DMS153 (cell line): ENCODE measurements at regions not wholly inside any gene's neighbourhood (a gene's known extent, or its start where the extent isn't known, plus 50 kb on each side); places are given as distances from the start of the nearest gene placed in this dataset.

ENCODE experiments used
- DNase-seq: peaks from one replicate; lab custom pipeline; 2025; lab: John Stamatoyannopoulos, UW

DNA sequence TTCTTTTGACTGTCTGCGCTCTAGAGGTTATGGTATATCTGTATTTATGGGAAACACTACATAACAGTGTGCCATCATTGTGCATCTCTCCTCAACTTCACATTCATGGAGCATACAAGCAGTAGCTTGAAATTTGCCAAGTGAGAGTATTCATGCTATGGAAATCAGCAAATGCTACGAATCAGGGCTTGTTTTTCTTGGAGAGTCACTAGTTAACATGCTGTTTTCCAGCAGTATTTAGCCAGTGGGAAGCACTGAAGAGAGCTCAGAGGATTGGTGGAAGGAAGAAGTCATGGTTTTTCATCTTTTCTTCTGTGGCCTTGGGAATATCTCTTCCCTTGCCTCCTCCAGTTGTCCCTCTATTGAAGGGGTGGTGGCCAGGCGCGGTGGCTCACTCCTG is 303.0 kb downstream of the PSAT1 start:
- no peak for DNase-seq

DNA sequence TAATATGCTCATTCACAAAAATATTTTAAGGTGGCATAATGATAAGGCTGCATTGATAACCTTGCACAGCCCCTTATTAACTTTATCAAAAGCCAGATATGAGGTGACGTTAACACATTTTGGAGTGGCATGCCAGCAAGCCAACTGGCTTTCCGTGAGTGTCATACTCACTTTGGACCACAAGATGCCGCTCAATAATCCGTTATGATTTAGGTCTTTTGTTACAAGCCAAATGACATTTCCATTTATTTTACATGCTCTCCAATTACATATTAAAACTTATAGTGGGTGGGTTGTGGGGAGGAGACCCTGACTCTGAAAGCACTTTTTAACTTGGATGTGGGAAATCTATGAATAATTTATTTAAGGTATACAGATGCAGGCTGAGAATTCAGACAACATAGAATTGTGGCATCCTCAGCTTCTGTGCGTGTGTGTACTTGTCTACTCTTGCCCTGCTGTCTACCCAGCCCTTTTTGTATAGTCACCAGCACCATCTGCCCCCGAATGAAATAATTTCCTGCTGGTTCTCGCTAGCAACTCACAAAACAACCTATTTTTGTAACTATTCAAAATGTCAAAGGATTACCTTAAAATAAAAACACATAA is 305.1 kb downstream of the PSAT1 start:
- DNase-seq, result peak; percentile 66

GRCh38 chr9:78605041-78606000 is 308.4 kb downstream of the PSAT1 start:
- DNase-seq, result no peak

DNA sequence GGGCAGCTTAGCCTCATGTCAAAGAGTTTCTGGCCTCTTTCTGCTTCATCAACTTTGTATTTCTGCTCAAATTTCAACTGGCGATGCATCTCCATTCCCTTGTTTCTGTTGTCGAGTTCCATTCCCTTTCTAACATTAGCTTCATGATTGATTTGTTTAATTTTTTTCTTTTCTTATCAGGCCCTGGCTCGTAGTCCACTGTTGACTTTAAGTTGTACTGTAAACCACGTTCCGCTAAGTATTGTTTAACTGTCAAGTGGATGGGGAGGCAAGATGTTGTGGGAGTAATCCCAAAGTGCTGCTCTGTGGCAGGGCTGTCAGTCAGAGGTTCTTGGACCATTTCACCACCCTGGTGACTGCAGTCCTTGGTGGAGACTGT is 309.1 kb downstream of the PSAT1 start:
- DNase-seq, result no peak

DNA sequence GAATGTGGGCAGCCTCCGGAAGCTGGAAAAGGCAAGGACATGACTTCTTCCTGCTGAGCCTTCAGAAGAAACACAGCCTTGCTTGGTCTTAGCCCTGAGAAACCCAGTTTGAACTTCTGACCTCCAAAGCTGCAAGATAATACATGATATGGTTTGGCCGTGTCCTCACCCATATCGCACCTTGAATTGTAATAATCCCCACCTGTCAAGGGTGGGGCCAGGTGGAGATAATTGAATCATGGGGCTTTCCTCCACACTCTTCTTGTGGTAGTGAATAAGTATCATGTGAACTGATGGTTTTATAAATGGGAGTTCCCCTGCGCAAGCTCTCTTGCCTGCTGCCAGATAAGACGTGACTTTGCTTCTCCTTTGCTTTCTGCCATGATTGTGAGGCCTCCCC is 310.9 kb downstream of the PSAT1 start:
- DNase-seq, result no peak

GRCh38 chr9:78609450-78609849 is 312.5 kb downstream of the PSAT1 start:
- DNase-seq, result peak; percentile 84

DNA sequence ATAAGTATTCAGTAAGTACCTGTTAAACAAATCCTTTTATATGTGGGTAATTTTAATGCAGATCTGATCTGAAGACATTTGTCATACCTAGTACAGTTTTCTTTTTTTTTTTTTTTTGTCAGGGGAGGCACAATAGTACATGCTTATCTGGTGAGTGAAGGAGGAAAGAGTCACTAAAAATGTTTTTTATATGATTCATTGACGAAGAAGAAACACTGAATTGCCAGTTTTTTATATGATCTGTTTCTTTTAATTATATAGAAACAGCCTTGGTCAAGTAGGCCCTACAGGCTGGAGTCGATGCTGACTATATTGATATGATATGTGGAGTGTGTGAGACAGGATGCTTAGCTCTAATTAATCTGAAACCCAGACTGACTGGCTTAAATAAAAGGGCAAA is 315.2 kb downstream of the PSAT1 start:
- DNase-seq, result no peak

- no peak for DNase-seq
Measured at GRCh38 chr9:78613006-78613405, 316.1 kb downstream of the PSAT1 start.

- DNase-seq, result no peak
Measured at GRCh38 chr9:78614892-78615291, 318.0 kb downstream of the PSAT1 start.

- DNase-seq, result no peak
Measured at GRCh38 chr9:78615372-78615771, 318.4 kb downstream of the PSAT1 start.

- DNase-seq, result no peak
Measured at GRCh38 chr9:78618735-78619134, 321.8 kb downstream of the PSAT1 start.

DNA sequence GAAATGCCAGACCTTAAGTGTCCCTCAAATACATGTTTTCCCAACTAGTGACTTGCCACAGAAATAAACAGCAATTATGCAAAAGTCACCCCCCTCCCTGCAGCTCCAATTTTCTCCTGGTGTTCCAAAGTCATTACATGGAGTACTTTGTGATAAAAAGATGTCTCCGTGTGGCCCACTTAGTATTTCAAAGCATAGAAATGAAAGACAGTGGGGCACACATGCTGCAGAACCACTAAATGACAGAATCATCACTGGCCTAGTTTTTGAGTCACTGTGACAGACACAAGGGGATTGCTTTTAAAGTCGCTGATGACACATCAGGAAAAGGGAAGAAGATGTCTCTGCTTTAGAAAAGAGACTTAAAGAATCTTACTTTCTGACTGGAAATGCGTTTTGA is 323.4 kb downstream of the PSAT1 start:
- DNase-seq, result no peak

GRCh38 chr9:78620764-78621163 is 323.8 kb downstream of the PSAT1 start:
- DNase-seq, result no peak

DNA sequence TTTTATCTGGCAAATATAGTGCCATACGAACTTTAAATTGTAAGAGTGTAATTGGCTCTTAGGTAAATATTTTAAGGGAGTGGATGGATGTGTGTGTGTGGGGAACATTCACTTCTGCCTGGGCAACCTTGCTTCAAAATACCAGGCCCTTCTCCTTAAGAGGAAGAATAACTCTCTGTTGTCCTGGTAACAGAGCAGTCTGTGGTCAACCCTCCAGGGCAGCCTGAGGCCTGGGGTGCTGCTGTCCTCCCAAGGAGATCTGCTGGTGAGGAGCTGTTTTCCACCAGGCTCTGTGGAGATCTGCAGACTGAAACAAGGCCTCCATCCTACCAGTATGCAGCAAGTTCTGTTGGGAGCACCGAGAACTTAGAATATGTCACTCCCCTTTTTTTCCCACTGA is 325.2 kb downstream of the PSAT1 start:
- DNase-seq, result no peak

DNA sequence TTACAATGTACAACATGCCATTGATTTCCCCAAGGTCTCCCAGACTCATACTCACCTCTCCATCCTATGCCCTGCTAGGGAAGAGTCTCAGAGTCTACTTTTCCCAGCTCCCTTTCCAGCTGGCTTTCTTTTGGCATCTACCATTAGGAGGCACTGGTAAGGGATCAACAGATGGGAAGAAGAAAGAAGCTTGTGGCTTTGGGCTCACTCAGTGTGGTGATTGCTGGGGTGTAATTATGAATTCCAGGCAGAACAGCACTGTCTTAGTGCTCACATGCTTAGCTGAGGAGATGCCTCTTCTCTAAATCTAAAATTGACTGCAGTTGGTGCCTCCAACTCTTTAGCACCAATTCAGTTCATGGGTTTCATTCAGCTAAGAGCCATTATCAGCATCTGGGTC is 330.0 kb downstream of the PSAT1 start:
- DNase-seq, result no peak

- DNase-seq, result no peak
Measured at GRCh38 chr9:78630966-78631365, 334.0 kb downstream of the PSAT1 start.

- no peak for DNase-seq
Measured at GRCh38 chr9:78640728-78641127, 343.8 kb downstream of the PSAT1 start.

GRCh38 chr9:78644359-78644758 is 347.4 kb downstream of the PSAT1 start:
- DNase-seq, result no peak

- DNase-seq, result no peak
Measured at GRCh38 chr9:78654324-78654723, 357.4 kb downstream of the PSAT1 start.

DNA sequence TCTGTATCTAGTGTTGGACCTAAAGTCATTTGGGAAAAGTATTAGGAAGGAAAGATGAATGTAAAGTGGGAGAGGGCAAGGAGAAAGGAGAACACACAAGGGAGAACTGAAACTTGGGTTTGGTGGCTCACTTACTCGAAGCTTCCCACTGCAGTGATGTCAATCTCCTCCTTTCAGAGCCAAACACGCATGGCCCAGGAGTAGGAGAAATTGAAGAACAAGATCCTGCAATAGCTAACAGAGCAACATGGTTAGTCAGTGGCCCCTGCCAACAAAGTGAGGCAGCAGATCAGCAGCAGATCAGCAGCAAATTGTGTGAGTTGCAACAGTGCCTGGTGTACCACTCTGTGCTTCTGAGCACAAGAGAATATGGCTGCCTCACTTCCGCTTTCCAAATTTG is 366.4 kb downstream of the PSAT1 start:
- no peak for DNase-seq

DNA sequence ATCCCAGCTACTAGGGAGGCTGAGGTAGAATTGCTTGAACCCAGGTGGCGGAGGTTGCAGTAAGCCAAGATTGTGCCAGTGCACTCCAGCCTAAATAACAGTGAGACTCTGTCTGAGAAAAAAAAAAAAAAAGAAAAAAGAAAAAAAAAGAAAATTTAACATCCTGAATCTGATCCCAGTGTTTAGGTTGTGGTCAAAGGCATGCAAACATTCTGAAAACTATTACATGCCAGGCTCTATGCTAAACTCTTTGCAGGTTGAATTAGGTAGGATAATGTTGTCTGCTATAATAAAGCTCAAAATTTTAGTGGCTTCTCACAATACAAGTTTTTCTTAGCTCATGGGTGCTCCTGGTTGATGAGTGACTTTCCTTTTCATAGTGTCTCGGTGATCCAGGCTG is 367.4 kb downstream of the PSAT1 start:
- DNase-seq, result no peak

- DNase-seq, result no peak
Measured at GRCh38 chr9:78666818-78667414, 370.0 kb downstream of the PSAT1 start.

GRCh38 chr9:78668148-78668832 is 371.4 kb downstream of the PSAT1 start:
- no peak for DNase-seq
